Hepatocyte (in vitro differentiated cells): ENCODE measurements at regions not wholly inside any gene's neighbourhood (a gene's known extent, or its start where the extent isn't known, plus 50 kb on each side); places are given as distances from the start of the nearest gene placed in this dataset.

Experiments
- DNase-seq: peaks from one replicate; pipeline ENCODE4 v3.0.0-alpha.2; 2016; ENCODE audit warnings: low spot score
- H2AFZ ChIP-seq: fragments of 200-600 bp; sonication (generic); 2 replicates; pipeline ENCODE4 v1.6.0; 2016; ENCODE audit warnings: antibody characterized with exemption, mild to moderate bottlenecking
- H3K27ac ChIP-seq: fragments of 200-600 bp; sonication (generic); 2 replicates; pipeline ENCODE4 v1.5.1; 2016; ENCODE audit warnings: mild to moderate bottlenecking
- H3K27me3 ChIP-seq: fragments of 200-600 bp; sonication (generic); 2 replicates; pipeline ENCODE4 v1.6.1; 2016
- H3K36me3 ChIP-seq: fragments of 200-600 bp; sonication (generic); replicated peaks from 2 replicates; pipeline ENCODE4 v1.5.1; 2016; ENCODE audit warnings: low read depth; ENCODE audit not compliant: insufficient read depth
- H3K4me1 ChIP-seq: fragments of 200-600 bp; sonication (generic); 2 replicates; pipeline ENCODE4 v1.5.1; 2016; ENCODE audit warnings: mild to moderate bottlenecking, moderate library complexity; ENCODE audit not compliant: insufficient read depth
- H3K4me2 ChIP-seq: fragments of 200-600 bp; sonication (generic); 2 replicates; pipeline ENCODE4 v1.6.0; 2016
- H3K4me3 ChIP-seq: fragments of 200-600 bp; sonication (generic); 2 replicates; pipeline ENCODE4 v1.5.1; 2016; ENCODE audit warnings: mild to moderate bottlenecking
- H3K79me2 ChIP-seq: fragments of 200-600 bp; sonication (generic); 2 replicates; pipeline ENCODE4 v1.6.0; 2017; ENCODE audit warnings: mild to moderate bottlenecking
- H3K9me2 ChIP-seq: fragments of 200-600 bp; sonication (generic); replicated peaks from 2 replicates; pipeline ENCODE4 v1.6.0; 2017; ENCODE audit warnings: mild to moderate bottlenecking; ENCODE audit not compliant: insufficient read depth
- H3K9me3 ChIP-seq: fragments of 200-600 bp; sonication (generic); 2 replicates; pipeline ENCODE4 v1.5.1; 2016; ENCODE audit warnings: low read depth, mild to moderate bottlenecking
- H4K20me1 ChIP-seq: fragments of 200-600 bp; sonication (generic); 2 replicates; pipeline ENCODE4 v1.6.0; 2016; ENCODE audit warnings: mild to moderate bottlenecking; ENCODE audit not compliant: insufficient read depth, poor library complexity, severe bottlenecking
- EZH2 ChIP-seq: fragments of 200-600 bp; sonication (generic); IDR thresholded peaks from 2 replicates; pipeline ENCODE4 v1.6.1; 2016; ENCODE audit warnings: antibody characterized with exemption, mild to moderate bottlenecking, borderline replicate concordance
- EZH2phosphoT487 ChIP-seq: fragments of 200-600 bp; sonication (generic); IDR thresholded peaks from one replicate; pipeline ENCODE4 v1.6.1; 2018; ENCODE audit warnings: antibody characterized with exemption, mild to moderate bottlenecking, low read depth, moderate library complexity; ENCODE audit not compliant: unreplicated experiment, severe bottlenecking
- WGBS: methylation state at CpG from one replicate; pipeline ENCODE4 v1.1.6; 2016; ENCODE audit warnings: low lambda C conversion rate; ENCODE audit errors: missing lambda C conversion rate; 5-methylcytosine and 5-hydroxymethylcytosine counted together
- TF ChIP-seq, protein P1 (sequence below): fragments of 200-600 bp; sonication (generic); IDR thresholded peaks from 2 replicates; pipeline ENCODE4 v1.5.1; 2016; ENCODE audit warnings: antibody characterized with exemption, mild to moderate bottlenecking; ENCODE audit not compliant: poor library complexity

DNA sequence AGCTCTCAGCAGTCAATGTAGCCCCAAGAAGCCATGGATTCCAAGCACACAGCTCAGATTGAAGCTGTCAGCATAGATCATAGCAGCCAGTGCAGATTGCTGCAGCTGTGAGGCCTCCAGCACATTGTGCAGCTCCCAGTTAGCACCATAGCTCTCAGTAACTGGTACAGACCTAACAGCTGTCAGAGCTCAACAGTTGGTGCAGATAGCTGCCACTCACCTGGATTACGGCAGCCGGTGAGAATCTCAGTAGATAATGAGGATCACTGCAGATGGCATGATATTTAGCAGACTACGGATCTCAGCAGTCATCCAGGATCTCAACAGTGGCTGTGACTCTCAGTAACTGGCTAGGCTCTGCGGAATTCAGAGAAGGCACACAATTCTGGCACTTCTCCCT lies 500.4 kb downstream of the TUSC1 start:
- H3K4me2 ChIP-seq = no peak overlapping the region
- no peak overlapping the region for H3K27ac ChIP-seq
- no peaks in the 10 kb centered on the region for H3K9me3 ChIP-seq
- no peak for TF ChIP-seq EZH2phosphoT487
- no peak for TF ChIP-seq EZH2
- TF ChIP-seq, protein P1, sequence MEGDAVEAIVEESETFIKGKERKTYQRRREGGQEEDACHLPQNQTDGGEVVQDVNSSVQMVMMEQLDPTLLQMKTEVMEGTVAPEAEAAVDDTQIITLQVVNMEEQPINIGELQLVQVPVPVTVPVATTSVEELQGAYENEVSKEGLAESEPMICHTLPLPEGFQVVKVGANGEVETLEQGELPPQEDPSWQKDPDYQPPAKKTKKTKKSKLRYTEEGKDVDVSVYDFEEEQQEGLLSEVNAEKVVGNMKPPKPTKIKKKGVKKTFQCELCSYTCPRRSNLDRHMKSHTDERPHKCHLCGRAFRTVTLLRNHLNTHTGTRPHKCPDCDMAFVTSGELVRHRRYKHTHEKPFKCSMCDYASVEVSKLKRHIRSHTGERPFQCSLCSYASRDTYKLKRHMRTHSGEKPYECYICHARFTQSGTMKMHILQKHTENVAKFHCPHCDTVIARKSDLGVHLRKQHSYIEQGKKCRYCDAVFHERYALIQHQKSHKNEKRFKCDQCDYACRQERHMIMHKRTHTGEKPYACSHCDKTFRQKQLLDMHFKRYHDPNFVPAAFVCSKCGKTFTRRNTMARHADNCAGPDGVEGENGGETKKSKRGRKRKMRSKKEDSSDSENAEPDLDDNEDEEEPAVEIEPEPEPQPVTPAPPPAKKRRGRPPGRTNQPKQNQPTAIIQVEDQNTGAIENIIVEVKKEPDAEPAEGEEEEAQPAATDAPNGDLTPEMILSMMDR = no peak
- H2AFZ ChIP-seq = no peak overlapping the region
- no peaks in the 10 kb centered on the region for H4K20me1 ChIP-seq
- H3K36me3 ChIP-seq = no peaks in the 10 kb centered on the region
- H3K79me2 ChIP-seq = no peaks in the 10 kb centered on the region
- WGBS = 81% methylated on average over 4 of the region's 4 CpGs
- H3K9me2 ChIP-seq = no peaks in the 10 kb centered on the region
- no peak for DNase-seq
- no peak overlapping the region for H3K4me3 ChIP-seq
- no peaks in the 10 kb centered on the region for H3K4me1 ChIP-seq
- H3K27me3 ChIP-seq = no peaks in the 10 kb centered on the region

DNA sequence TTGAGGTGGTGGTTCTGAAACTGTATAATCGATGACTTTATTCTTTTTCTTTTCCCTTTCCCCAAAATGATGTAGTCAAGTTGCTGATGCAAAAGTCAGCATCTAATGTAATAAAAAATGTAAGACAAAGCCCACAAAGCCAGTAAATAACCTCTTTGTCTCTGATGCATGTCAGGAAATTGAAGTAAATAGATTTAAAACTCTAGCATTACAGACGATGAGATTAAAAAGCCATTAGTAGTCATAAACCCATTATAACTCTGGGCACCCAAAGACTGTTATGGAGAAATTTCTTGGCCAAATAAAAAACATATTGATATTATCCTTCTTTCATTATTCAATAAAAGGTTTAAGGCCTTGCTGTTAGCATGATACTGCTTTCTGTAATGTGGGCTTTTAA lies 548.7 kb downstream of the TUSC1 start:
- WGBS = 87% methylated on average over 2 of the region's 2 CpGs

DNA sequence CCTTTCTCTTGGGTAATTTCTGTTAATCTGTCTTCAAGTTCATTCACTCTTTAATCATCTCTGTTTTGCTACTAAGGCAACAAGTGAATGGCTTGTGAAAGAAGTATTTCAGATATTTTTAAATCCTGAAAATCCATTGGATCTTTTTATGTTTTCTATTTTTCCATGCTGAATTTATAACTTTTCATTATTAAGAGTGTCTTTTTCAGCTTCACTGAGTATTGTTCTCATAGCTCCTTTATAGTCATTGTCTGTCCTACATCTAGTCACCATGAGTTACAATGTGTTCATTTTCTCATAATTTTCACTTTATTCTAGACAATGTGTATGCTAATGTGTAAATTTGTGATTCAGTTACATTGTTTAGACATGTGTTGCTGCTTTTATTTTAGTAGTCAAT lies 556.4 kb downstream of the TUSC1 start:
- H3K9me2 ChIP-seq = no peaks in the 10 kb centered on the region
- no peaks in the 10 kb centered on the region for H3K36me3 ChIP-seq
- H3K9me3 ChIP-seq = no peaks in the 10 kb centered on the region
- no peak overlapping the region for H3K4me3 ChIP-seq
- no peaks in the 10 kb centered on the region for H4K20me1 ChIP-seq
- no peak overlapping the region for H2AFZ ChIP-seq
- no peak overlapping the region for H3K27ac ChIP-seq
- H3K79me2 ChIP-seq = no peaks in the 10 kb centered on the region
- DNase-seq = no peak
- H3K27me3 ChIP-seq = no peaks in the 10 kb centered on the region
- H3K4me1 ChIP-seq = no peaks in the 10 kb centered on the region
- TF ChIP-seq, protein P1 = no peak
- TF ChIP-seq EZH2 (no peak), EZH2phosphoT487 (no peak)
- no peak overlapping the region for H3K4me2 ChIP-seq

More for the DNA sequence above, 548.7 kb downstream of the TUSC1 start:
- Histone ChIP-seq H3K79me2 (no peaks in the 10 kb centered on the region), H3K4me3 (no peak overlapping the region), H3K9me2 (no peaks in the 10 kb centered on the region), H3K9me3 (no peaks in the 10 kb centered on the region), H3K27ac (no peak overlapping the region), H2AFZ (no peak overlapping the region), H3K27me3 (no peaks in the 10 kb centered on the region), H3K4me1 (no peaks in the 10 kb centered on the region), H4K20me1 (no peaks in the 10 kb centered on the region), H3K4me2 (no peak overlapping the region), H3K36me3 (no peaks in the 10 kb centered on the region)
- DNase-seq = no peak
- TF ChIP-seq EZH2phosphoT487 (no peak), EZH2 (no peak)
- TF ChIP-seq, protein P1 = no peak

DNA sequence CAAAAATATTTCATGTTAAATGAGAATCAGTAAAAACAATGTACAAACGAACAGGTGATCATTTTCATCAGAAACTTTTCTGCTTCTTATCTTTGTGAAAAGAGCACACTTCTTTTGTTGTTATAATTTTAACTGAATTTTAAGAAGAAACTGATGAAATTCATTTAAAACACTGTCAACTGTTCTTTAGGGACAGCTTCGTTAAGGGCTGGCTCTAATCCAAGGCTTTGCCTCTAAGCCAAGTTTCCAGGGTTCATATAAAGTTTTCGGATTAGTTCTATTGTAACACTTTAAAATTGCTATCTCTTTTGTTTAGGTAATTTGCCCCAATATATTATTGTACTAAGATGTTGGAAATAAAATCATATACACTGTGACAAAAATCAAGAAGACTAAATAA lies 559.2 kb downstream of the TUSC1 start:
- no peaks in the 10 kb centered on the region for H3K27me3 ChIP-seq
- DNase-seq = no peak
- H3K36me3 ChIP-seq = no peaks in the 10 kb centered on the region
- H2AFZ ChIP-seq = no peak overlapping the region
- H3K79me2 ChIP-seq = no peaks in the 10 kb centered on the region
- H3K4me3 ChIP-seq = no peak overlapping the region
- H3K27ac ChIP-seq = no peak overlapping the region
- WGBS = 80% methylated on average over 3 of the region's 3 CpGs
- H3K9me2 ChIP-seq = no peaks in the 10 kb centered on the region
- no peaks in the 10 kb centered on the region for H3K9me3 ChIP-seq
- H3K4me1 ChIP-seq = no peaks in the 10 kb centered on the region
- no peaks in the 10 kb centered on the region for H4K20me1 ChIP-seq
- H3K4me2 ChIP-seq = no peak overlapping the region
- TF ChIP-seq, protein P1 = no peak
- TF ChIP-seq EZH2 (no peak), EZH2phosphoT487 (no peak)
